ENCODE measurements at regions not wholly inside any gene's neighbourhood (a gene's known extent, or its start where the extent isn't known, plus 50 kb on each side); places are given as distances from the start of the nearest gene placed in this dataset.

DNA sequence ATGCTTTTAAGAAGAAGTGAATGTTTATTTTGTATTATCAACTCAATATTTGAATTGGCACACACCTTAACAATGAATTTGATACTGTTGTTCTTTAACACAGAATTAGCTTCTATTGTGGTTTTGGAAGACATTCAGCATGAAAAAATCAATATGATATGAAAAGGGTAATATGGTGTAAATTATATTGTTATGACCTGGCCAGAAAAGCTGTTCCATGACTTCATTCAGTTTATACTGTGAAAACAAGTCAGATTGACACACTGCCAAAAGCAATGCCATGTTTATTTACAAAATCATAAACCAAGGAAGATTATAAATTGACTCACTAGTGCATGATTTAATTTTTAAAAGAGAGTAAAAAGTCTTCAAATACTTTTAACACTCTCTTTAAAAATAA lies 851.4 kb upstream of the SEL1L start:
- no peak overlapping the region for H3K4me3 ChIP-seq
- POLR2A ChIA-PET: no interaction called here
- H3K4me2 ChIP-seq: no peak overlapping the region
- H3K9me3 ChIP-seq: no peaks in the 10 kb centered on the region
- TF ChIP-seq NPAS2 (CRISPR knock-in tag; IDR thresholded peaks at IDR 0.05; ENCODE audit: borderline replicate concordance): no peak
- TF ChIP-seq SMC3 (IDR thresholded peaks at IDR 0.05): no peak
- TF ChIP-seq, protein P1, sequence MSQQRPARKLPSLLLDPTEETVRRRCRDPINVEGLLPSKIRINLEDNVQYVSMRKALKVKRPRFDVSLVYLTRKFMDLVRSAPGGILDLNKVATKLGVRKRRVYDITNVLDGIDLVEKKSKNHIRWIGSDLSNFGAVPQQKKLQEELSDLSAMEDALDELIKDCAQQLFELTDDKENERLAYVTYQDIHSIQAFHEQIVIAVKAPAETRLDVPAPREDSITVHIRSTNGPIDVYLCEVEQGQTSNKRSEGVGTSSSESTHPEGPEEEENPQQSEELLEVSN (IDR thresholded peaks at IDR 0.05; ENCODE audit: borderline replicate concordance, low read depth): no peak
- TF ChIP-seq EHMT2 (IDR thresholded peaks at IDR 0.05; ENCODE audit: low read depth): no peak
- no peak for TF ChIP-seq EHF (CRISPR knock-in tag; IDR thresholded peaks at IDR 0.05)
- TF ChIP-seq BHLHE40 (IDR thresholded peaks at IDR 0.05; ENCODE audit: low read depth, low read length): no peak
- no peak for TF ChIP-seq HDAC2 (IDR thresholded peaks at IDR 0.05)
- TF ChIP-seq ESRRA (IDR thresholded peaks at IDR 0.05; ENCODE audit: borderline replicate concordance, low read length): no peak
- no peak for TF ChIP-seq RAD21 (conservative IDR thresholded peaks at IDR 0.05 in 1 of 2, IDR thresholded peaks at IDR 0.05 in 1 of 2)
- TF ChIP-seq, protein P2, sequence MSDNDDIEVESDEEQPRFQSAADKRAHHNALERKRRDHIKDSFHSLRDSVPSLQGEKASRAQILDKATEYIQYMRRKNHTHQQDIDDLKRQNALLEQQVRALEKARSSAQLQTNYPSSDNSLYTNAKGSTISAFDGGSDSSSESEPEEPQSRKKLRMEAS (IDR thresholded peaks at IDR 0.05): no peak
- TF ChIP-seq KDM1A (IDR thresholded peaks at IDR 0.05; ENCODE audit: low read depth): no peak
- TF ChIP-seq PHF8 (IDR thresholded peaks at IDR 0.05; ENCODE audit: borderline replicate concordance, low read depth): no peak
- no peak for TF ChIP-seq FOXS1 (CRISPR knock-in tag; IDR thresholded peaks at IDR 0.05)
- no peak for TF ChIP-seq HEYL (CRISPR knock-in tag; IDR thresholded peaks at IDR 0.05)
- H3K27ac ChIP-seq: no peak overlapping the region
- DNase-seq (ENCODE audit: low read depth in 1 of 2, low spot score in 1 of 2) (no peak), ATAC-seq (no peak), FAIRE-seq (no peak)
- H3K4me1 ChIP-seq: no peaks in the 10 kb centered on the region
- CTCF ChIA-PET: no interaction called here

DNA sequence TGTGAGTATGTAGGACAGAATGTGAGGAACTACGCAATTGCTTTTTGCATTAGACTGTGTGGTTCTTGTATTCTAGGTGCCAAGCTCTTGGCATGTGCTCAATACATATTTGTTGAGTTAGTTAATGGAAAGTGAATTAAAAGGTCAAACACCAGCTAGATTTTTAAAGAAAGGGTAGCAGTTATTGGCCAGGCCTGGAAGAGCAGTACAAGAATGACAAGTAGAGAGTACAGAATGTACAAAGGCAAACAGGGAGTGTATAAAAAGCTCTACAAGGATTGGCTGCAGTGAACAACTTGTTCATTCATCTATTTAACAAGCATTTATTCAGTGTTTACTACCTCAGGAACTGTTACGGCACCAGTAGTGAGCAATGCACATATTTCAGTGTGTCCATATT lies 854.0 kb upstream of the SEL1L start:
- POLR2A ChIA-PET: no interaction called here
- Histone ChIP-seq H3K9me3 (no peaks in the 10 kb centered on the region), H3K4me2 (no peak overlapping the region), H3K4me3 (no peak overlapping the region), H3K27ac (no peak overlapping the region), H3K4me1 (no peaks in the 10 kb centered on the region)
- TF ChIP-seq, protein P3, sequence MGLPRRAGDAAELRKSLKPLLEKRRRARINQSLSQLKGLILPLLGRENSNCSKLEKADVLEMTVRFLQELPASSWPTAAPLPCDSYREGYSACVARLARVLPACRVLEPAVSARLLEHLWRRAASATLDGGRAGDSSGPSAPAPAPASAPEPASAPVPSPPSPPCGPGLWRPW (IDR thresholded peaks at IDR 0.05): no peak
- no peak for TF ChIP-seq GATA3 (IDR thresholded peaks at IDR 0.05; ENCODE audit: borderline replicate concordance)
- TF ChIP-seq HOXB13 (CRISPR knock-in tag; IDR thresholded peaks at IDR 0.05; ENCODE audit: low read depth): no peak
- TF ChIP-seq ZC3H11A (IDR thresholded peaks at IDR 0.05): no peak
- no peak for TF ChIP-seq CEBPB (IDR thresholded peaks at IDR 0.05)
- CTCF ChIA-PET: no interaction called here
- 3% methylated on average over 2 of the region's 2 CpGs for WGBS (ENCODE audit: missing lambda C conversion rate)
- FAIRE-seq (no peak), ATAC-seq (no peak), DNase-seq (ENCODE audit: low read depth in 1 of 2, low spot score in 1 of 2) (no peak)

DNA sequence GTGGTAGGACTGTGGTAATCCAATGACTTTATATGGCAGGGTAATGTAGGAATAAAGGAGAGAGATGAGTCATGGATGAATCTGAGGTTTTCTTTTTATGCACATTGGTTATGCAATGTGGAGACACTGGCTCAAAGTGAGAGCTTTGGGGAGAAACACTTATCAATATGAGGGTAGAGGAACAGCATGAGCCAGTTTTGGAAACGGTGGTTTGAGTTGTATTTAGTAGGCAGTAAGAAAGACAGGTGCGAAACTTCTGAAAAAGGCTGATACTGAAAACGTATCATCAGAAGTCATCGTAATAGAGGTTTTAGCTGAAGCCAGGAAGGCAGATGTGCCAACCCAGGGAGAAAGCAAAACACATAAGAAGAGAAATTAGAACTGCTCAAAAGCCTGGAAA lies 854.8 kb upstream of the SEL1L start:
- H3K4me2 ChIP-seq: no peak overlapping the region
- H3K4me1 ChIP-seq: no peaks in the 10 kb centered on the region
- WGBS (ENCODE audit: missing lambda C conversion rate): 9% methylated on average over 4 of the region's 4 CpGs
- DNase-seq (ENCODE audit: low read depth in 1 of 2, low spot score in 1 of 2): no peak
- no peak overlapping the region for H3K4me3 ChIP-seq
- CTCF ChIA-PET: no interaction called here
- no peak for ATAC-seq
- TF ChIP-seq FOSL2 (IDR thresholded peaks at IDR 0.05) (no peak), FOSL2 (CRISPR knock-in tag; IDR thresholded peaks at IDR 0.05) (no peak), FOXS1 (CRISPR knock-in tag; IDR thresholded peaks at IDR 0.05) (no peak), NFE2L2 (conservative IDR thresholded peaks at IDR 0.05; ENCODE audit: low read length) (no peak), PHF8 (IDR thresholded peaks at IDR 0.05; ENCODE audit: borderline replicate concordance, low read depth) (no peak), HDAC2 (IDR thresholded peaks at IDR 0.05) (no peak), MAZ (IDR thresholded peaks at IDR 0.05; ENCODE audit: borderline replicate concordance, low read depth, low read length) (no peak), RARB (CRISPR knock-in tag; IDR thresholded peaks at IDR 0.05) (no peak), HEYL (CRISPR knock-in tag; IDR thresholded peaks at IDR 0.05) (no peak), FOSB (CRISPR knock-in tag; IDR thresholded peaks at IDR 0.05) (no peak), RCOR1 (IDR thresholded peaks at IDR 0.05; ENCODE audit: low read depth, low read length) (no peak), RNF2 (IDR thresholded peaks at IDR 0.05; ENCODE audit: borderline replicate concordance, low read depth) (no peak)
- TF ChIP-seq, protein P1 (IDR thresholded peaks at IDR 0.05; ENCODE audit: borderline replicate concordance, low read depth): no peak
- TF ChIP-seq, protein P4, sequence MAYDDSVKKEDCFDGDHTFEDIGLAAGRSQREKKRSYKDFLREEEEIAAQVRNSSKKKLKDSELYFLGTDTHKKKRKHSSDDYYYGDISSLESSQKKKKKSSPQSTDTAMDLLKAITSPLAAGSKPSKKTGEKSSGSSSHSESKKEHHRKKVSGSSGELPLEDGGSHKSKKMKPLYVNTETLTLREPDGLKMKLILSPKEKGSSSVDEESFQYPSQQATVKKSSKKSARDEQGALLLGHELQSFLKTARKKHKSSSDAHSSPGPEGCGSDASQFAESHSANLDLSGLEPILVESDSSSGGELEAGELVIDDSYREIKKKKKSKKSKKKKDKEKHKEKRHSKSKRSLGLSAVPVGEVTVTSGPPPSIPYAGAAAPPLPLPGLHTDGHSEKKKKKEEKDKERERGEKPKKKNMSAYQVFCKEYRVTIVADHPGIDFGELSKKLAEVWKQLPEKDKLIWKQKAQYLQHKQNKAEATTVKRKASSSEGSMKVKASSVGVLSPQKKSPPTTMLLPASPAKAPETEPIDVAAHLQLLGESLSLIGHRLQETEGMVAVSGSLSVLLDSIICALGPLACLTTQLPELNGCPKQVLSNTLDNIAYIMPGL (CRISPR knock-in tag; IDR thresholded peaks at IDR 0.05; ENCODE audit: borderline replicate concordance): no peak
- TF ChIP-seq, protein P5, sequence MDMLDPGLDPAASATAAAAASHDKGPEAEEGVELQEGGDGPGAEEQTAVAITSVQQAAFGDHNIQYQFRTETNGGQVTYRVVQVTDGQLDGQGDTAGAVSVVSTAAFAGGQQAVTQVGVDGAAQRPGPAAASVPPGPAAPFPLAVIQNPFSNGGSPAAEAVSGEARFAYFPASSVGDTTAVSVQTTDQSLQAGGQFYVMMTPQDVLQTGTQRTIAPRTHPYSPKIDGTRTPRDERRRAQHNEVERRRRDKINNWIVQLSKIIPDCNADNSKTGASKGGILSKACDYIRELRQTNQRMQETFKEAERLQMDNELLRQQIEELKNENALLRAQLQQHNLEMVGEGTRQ (IDR thresholded peaks at IDR 0.05): no peak
- TF ChIP-seq, protein P6, sequence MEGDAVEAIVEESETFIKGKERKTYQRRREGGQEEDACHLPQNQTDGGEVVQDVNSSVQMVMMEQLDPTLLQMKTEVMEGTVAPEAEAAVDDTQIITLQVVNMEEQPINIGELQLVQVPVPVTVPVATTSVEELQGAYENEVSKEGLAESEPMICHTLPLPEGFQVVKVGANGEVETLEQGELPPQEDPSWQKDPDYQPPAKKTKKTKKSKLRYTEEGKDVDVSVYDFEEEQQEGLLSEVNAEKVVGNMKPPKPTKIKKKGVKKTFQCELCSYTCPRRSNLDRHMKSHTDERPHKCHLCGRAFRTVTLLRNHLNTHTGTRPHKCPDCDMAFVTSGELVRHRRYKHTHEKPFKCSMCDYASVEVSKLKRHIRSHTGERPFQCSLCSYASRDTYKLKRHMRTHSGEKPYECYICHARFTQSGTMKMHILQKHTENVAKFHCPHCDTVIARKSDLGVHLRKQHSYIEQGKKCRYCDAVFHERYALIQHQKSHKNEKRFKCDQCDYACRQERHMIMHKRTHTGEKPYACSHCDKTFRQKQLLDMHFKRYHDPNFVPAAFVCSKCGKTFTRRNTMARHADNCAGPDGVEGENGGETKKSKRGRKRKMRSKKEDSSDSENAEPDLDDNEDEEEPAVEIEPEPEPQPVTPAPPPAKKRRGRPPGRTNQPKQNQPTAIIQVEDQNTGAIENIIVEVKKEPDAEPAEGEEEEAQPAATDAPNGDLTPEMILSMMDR (IDR thresholded peaks at IDR 0.05): no peak
- no peak for FAIRE-seq
- no peaks in the 10 kb centered on the region for H3K9me3 ChIP-seq
- H3K27ac ChIP-seq: no peak overlapping the region
- POLR2A ChIA-PET: no interaction called here
